Neural progenitor cell (in vitro differentiated cells): ENCODE measurements at regions not wholly inside any gene's neighbourhood (a gene's known extent, or its start where the extent isn't known, plus 50 kb on each side); places are given as distances from the start of the nearest gene placed in this dataset.

ENCODE experiments used
- EZH2phosphoT487 ChIP-seq: fragments of 200-600 bp; sonication (generic); IDR thresholded peaks from 2 replicates; pipeline ENCODE4 v1.6.1; 2017; ENCODE audit warnings: antibody characterized with exemption
- TF ChIP-seq, protein P1 (sequence below): fragments of 200-600 bp; sonication (generic); IDR thresholded peaks from 2 replicates; pipeline ENCODE4 v1.5.1; 2017; ENCODE audit warnings: antibody characterized with exemption, mild to moderate bottlenecking

DNA sequence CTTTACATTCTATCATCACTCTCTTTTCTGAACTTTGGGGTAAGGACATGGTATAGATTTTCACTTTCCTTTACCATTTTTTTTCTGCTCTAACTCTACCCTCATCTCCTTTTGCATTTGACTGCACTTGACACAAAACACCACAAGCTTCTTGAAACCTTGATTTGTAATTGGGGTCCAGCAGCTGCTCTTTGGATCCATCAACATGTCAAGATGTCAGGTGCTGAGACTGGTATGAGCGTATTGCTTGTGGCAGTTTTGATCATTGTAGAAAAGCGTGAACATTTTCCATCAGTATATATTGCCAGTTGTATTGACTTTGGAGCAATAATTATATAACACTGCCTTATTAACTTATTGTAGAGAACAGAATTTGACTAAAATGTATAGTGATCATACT is 838.6 kb downstream of the TRHDE start:
- TF ChIP-seq, protein P1, sequence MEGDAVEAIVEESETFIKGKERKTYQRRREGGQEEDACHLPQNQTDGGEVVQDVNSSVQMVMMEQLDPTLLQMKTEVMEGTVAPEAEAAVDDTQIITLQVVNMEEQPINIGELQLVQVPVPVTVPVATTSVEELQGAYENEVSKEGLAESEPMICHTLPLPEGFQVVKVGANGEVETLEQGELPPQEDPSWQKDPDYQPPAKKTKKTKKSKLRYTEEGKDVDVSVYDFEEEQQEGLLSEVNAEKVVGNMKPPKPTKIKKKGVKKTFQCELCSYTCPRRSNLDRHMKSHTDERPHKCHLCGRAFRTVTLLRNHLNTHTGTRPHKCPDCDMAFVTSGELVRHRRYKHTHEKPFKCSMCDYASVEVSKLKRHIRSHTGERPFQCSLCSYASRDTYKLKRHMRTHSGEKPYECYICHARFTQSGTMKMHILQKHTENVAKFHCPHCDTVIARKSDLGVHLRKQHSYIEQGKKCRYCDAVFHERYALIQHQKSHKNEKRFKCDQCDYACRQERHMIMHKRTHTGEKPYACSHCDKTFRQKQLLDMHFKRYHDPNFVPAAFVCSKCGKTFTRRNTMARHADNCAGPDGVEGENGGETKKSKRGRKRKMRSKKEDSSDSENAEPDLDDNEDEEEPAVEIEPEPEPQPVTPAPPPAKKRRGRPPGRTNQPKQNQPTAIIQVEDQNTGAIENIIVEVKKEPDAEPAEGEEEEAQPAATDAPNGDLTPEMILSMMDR, result no peak
- no peak for TF ChIP-seq EZH2phosphoT487
